Right lobe of liver (tissue), 6 donors: ENCODE measurements at regions not wholly inside any gene's neighbourhood (a gene's known extent, or its start where the extent isn't known, plus 50 kb on each side); places are given as distances from the start of the nearest gene placed in this dataset.
A peak's percentile ranks its signal among the peaks of the same experiment; 100 is the strongest.
"Not testable (repeated sequence)": the region's sequence is repeated elsewhere in the genome, so short reads cannot be mapped to it uniquely, and the experiment has no call there.

Experiments used
- ATAC-seq, 4 donors: fragments of 200-7000 bp; cut with Tn5 transposase; one replicate each; pipeline ENCODE4 v1.9.1; 2020; ENCODE audit warnings: mild to moderate bottlenecking in 4 of 4, moderate library complexity in 4 of 4
- DNase-seq, 3 donors: peaks; one replicate each; pipeline ENCODE4 v3.0.0-alpha.2; 2020
- H3K27ac ChIP-seq, 3 donors: fragments of 200-600 bp; one replicate each; pipeline ENCODE4 v1.8.0; 2022
- H3K27me3 ChIP-seq, 2 donors: fragments of 200-600 bp; one replicate each; pipeline ENCODE4 v1.8.0; 2022
- H3K36me3 ChIP-seq, 4 donors: fragments of 200-600 bp; sonication (generic) in 1 of 4; one replicate each; pipeline versions ENCODE4 v1.5.1 to v1.8.0; 2017 to 2022; ENCODE audit warnings: control low read depth in 1 of 4
- H3K4me1 ChIP-seq, 4 donors: fragments of 200-600 bp; sonication (generic) in 1 of 4; one replicate each; pipeline versions ENCODE4 v1.5.1 to v1.8.0; 2017 to 2022; ENCODE audit warnings: control low read depth in 1 of 4
- H3K4me3 ChIP-seq, 3 donors: fragments of 200-600 bp; one replicate each; pipeline ENCODE4 v1.8.0; 2022
- H3K9me3 ChIP-seq, 4 donors: fragments of 200-600 bp; sonication (generic) in 1 of 4; one replicate each; pipeline versions ENCODE4 v1.5.1 to v1.8.0; 2017 to 2022; ENCODE audit warnings: control low read depth in 1 of 4
- WGBS: methylation state at CpG from one replicate; pipeline ENCODE4 v1.1.6; 2018; ENCODE audit warnings: low coverage, low lambda C conversion rate; ENCODE audit not compliant: insufficient coverage; ENCODE audit errors: missing lambda C conversion rate; 5-methylcytosine and 5-hydroxymethylcytosine counted together
- intact Hi-C, 2 donors: fragments of 100-400 bp; cut with DNase I; formaldehyde crosslinking; loops; one replicate each; pipeline versions ENCODE4 v1.11.2 to v1.14.1; 2022
- small RNA-seq, 2 experiments: library from RNA; depleted of rRNA; stranded (forward); fragments of <200 nt; gene quantifications; one replicate each; pipeline ENCODE3, GENCODE V24; 2016
- TF ChIP-seq, protein P1 (sequence below), 4 donors: fragments of 200-600 bp in 3 of 4; fragments of 450-650 bp in 1 of 4; IDR thresholded peaks; one replicate each; pipeline versions ENCODE4 v1.5.1 to v1.8.0; 2016 to 2022; ENCODE audit warnings: antibody characterized with exemption in 4 of 4, mild to moderate bottlenecking in 2 of 4
- donor health status: DM: no; HTN: yes; CAD: no.
- donor health status: DM: no; HTN: no; CAD: no.
- donor health status: DM: no; HTN: no; CAD: no.
- donor health status: DM: no; HTN: yes; CAD: no.
- donor health status: DM: no; HTN: yes; CAD: no.

DNA sequence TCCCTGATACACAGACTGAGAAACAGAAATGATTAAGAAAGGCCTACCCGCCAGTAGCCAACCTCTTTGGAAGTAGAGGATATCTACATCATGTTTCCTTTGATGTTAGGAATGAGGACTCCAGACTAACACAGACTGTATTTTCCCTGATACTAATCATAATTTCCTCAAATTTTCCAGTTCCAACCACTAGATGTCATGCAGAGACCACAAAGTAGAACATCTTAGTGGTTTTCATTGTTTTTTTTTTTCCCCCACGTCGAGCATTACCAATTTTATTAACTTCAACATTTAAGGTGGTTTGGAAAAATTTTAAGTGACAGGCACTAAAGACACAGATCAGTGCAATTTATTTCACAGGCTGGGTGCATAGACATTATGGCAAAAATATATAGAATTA, 303.6 kb downstream of the ANKRD30BL start:
- DNase-seq, H3K36me3 ChIP-seq, H3K4me3 ChIP-seq, intact Hi-C loops, H3K4me1 ChIP-seq, H3K27me3 ChIP-seq, H3K27ac ChIP-seq, H3K9me3 ChIP-seq: not testable (repeated sequence)
- WGBS = 7% methylated on average over 3 of the region's 3 CpGs
- peak; percentile 43 to 64 (median 62) for ATAC-seq
- TF ChIP-seq, protein P1, sequence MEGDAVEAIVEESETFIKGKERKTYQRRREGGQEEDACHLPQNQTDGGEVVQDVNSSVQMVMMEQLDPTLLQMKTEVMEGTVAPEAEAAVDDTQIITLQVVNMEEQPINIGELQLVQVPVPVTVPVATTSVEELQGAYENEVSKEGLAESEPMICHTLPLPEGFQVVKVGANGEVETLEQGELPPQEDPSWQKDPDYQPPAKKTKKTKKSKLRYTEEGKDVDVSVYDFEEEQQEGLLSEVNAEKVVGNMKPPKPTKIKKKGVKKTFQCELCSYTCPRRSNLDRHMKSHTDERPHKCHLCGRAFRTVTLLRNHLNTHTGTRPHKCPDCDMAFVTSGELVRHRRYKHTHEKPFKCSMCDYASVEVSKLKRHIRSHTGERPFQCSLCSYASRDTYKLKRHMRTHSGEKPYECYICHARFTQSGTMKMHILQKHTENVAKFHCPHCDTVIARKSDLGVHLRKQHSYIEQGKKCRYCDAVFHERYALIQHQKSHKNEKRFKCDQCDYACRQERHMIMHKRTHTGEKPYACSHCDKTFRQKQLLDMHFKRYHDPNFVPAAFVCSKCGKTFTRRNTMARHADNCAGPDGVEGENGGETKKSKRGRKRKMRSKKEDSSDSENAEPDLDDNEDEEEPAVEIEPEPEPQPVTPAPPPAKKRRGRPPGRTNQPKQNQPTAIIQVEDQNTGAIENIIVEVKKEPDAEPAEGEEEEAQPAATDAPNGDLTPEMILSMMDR (IDR thresholded peaks at IDR 0.05) = peak in 3 of 4 donors; percentile 33 to 49 (median 37)

Small RNA genes lying in the stretch of these regions (small RNA-seq; reads per million reads assigned to genes)
- 0 reads per million in 2 experiments for gene RNU6-617P
